GM13977 (cell line): ENCODE measurements at regions not wholly inside any gene's neighbourhood (a gene's known extent, or its start where the extent isn't known, plus 50 kb on each side); places are given as distances from the start of the nearest gene placed in this dataset.

Experiments used
- DNase-seq: peaks from one replicate; pipeline ENCODE4 v3.0.0; 2012; ENCODE audit warnings: low spot score
- in situ Hi-C: fragments of 300-500 bp; cut with MboI; formaldehyde crosslinking; loops from one replicate; pipeline ENCODE4 v1.12.0; 2022; ENCODE audit warnings: low sequenced_read_pairs, low pct_unique_long_range_greater_than_20kb, mixed read lengths, inconsistent platforms; ENCODE audit not compliant: unreplicated experiment
- TF ChIP-seq, protein P1 (sequence below): IDR thresholded peaks from 2 replicates; pipeline ENCODE4 v1.5.1; 2012; ENCODE audit warnings: mild to moderate bottlenecking, control low read depth; ENCODE audit not compliant: insufficient read depth; ENCODE audit errors: extremely low read depth, missing control alignments

GRCh38 chr4:159534655-159535054, 431.8 kb downstream of the RAPGEF2 start:
- in situ Hi-C loops: no loop called here
- no peak for DNase-seq
- TF ChIP-seq, protein P1, sequence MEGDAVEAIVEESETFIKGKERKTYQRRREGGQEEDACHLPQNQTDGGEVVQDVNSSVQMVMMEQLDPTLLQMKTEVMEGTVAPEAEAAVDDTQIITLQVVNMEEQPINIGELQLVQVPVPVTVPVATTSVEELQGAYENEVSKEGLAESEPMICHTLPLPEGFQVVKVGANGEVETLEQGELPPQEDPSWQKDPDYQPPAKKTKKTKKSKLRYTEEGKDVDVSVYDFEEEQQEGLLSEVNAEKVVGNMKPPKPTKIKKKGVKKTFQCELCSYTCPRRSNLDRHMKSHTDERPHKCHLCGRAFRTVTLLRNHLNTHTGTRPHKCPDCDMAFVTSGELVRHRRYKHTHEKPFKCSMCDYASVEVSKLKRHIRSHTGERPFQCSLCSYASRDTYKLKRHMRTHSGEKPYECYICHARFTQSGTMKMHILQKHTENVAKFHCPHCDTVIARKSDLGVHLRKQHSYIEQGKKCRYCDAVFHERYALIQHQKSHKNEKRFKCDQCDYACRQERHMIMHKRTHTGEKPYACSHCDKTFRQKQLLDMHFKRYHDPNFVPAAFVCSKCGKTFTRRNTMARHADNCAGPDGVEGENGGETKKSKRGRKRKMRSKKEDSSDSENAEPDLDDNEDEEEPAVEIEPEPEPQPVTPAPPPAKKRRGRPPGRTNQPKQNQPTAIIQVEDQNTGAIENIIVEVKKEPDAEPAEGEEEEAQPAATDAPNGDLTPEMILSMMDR: no peak

DNA sequence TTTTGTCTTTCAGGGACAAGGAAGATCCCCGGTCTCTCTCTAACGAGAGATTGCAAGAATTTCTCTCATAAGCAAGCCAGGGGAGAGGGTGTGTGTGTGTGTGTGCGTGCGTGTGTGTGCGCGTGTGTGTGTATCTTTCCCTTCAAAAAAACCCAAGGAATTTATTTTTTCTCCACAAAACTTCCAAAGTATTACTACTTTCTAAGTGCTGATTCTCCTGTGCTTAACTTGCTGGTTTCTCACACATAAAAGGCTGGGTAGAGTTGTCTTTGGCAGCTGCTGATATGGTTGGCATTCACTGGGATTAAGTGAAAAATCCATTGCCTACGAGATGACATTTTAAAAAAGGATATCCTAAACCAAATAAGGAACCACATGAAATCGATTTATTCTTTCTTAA, 435.7 kb downstream of the RAPGEF2 start:
- DNase-seq: no peak
- in situ Hi-C loops: no loop called here
- TF ChIP-seq, protein P1: no peak

- TF ChIP-seq, protein P1: no peak
- in situ Hi-C loops: no loop called here
- DNase-seq: no peak
These were observed 437.2 kb downstream of the RAPGEF2 start for GRCh38 chr4:159540038-159540437.

DNA sequence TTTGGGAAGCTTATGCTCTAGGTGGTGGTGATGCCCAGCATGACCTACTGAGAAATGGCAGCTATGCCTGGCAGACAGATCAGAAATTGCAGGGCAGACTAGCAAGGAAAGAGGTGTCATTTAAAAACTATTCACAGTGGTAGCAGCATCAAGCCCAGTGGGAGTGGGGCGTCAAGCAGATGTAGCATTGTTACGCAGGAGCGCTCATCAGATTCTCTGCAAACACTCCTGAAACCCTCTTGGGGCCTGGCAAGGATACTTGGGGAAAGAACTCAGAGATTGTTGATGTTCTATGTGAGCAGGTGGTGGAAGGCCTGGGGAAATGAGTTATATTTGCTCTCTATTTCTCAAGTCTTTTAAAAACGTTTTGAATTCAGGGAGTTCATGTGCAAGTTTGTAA, 437.6 kb downstream of the RAPGEF2 start:
- in situ Hi-C loops: no loop called here
- DNase-seq: no peak
- TF ChIP-seq, protein P1: no peak

DNA sequence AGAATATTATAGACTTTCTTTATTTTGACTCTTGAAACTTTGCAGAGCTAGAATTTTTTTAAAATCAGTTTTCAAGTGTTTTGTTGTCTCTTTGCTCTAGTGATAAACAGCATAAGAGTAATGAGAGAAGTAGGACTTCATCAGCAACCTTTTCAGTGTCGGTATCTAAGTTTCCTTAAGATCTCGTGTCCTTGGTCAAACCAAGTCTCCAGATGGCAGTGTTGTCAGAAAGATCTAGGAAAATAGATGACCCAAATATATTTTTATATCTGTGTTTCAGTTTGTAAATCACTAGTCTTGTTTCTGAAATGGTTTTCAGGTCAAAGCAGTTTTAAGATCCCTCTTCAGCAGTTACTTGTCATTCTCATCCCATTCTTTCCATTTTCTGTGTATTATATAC, 438.3 kb downstream of the RAPGEF2 start:
- in situ Hi-C loops: no loop called here
- DNase-seq: no peak
- TF ChIP-seq, protein P1: no peak

GRCh38 chr4:159542296-159542695, 439.4 kb downstream of the RAPGEF2 start:
- DNase-seq: no peak
- TF ChIP-seq, protein P1: no peak
- in situ Hi-C loops: no loop called here

DNA sequence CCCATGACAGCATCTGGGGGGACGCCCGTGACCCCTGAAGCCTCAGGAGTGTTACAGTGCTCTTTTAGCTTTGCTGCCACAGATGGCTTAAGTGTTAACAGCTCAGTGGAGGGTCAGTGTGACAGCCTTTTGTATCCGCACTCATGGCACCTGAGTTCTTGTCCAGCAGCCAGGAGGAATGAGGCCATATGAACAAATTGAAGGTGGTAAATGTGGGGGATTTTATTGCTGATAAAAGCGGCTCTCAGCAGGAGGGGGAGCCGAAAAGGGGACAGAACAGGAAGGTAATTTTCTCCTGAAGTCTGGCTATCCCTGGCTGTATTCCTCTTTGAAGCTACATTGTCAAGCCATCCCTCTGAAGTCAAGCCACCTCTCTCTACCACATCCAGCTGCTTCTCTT, 441.0 kb downstream of the RAPGEF2 start:
- no peak for DNase-seq
- TF ChIP-seq, protein P1: no peak
- in situ Hi-C loops: no loop called here
